ENCODE measurements at regions not wholly inside any gene's neighbourhood (a gene's known extent, or its start where the extent isn't known, plus 50 kb on each side); places are given as distances from the start of the nearest gene placed in this dataset.
"Not testable (repeated sequence)": the region's sequence is repeated elsewhere in the genome, so short reads cannot be mapped to it uniquely, and the experiment has no call there.

GRCh38 chr17:20944014-20944865, 98.6 kb downstream of the USP22 start:
- H3K4me3 ChIP-seq, result no peak overlapping the region
- intact Hi-C loops (cut with DNase I; ENCODE audit: low total_unique reads), result no loop called here
- H3K4me1 ChIP-seq, result no peaks in the 10 kb centered on the region
- H3K27me3 ChIP-seq, result no peaks in the 10 kb centered on the region
- TF ChIP-seq POLR2AphosphoS5 (IDR thresholded peaks at IDR 0.05) (peak in 2 of 3 donors; percentile 13 to 72), CTCF (IDR thresholded peaks at IDR 0.05) (peak in 5 of 7 experiments; percentile 32 to 74 (median 56)), POLR2A (IDR thresholded peaks at IDR 0.05) (no peak)
- H3K9me3 ChIP-seq, result no peaks in the 10 kb centered on the region
- WGBS, 5 donors, result 53 to 65% (median 55%) methylated on average over 12 of the region's 12 CpGs
- no peaks in the 10 kb centered on the region for H3K36me3 ChIP-seq
- DNase-seq, result peak; percentile 84 to 86
- H3K27ac ChIP-seq, result no peak overlapping the region

- H3K9me3 ChIP-seq; H3K27me3 ChIP-seq; H3K4me3 ChIP-seq; DNase-seq; H3K4me1 ChIP-seq; H3K27ac ChIP-seq; H3K36me3 ChIP-seq; intact Hi-C loops (cut with DNase I; ENCODE audit: low total_unique reads): not testable (repeated sequence)
- 92 to 98% (median 94%) methylated on average over 5 of the region's 5 CpGs for WGBS, 5 donors
Observed at GRCh38 chr17:20947708-20948107, 95.1 kb downstream of the USP22 start.

- 72 to 84% (median 77%) methylated on average over 10 of the region's 10 CpGs for WGBS, 5 donors
- no peak for TF ChIP-seq POLR2AphosphoS5 (IDR thresholded peaks at IDR 0.05)
- intact Hi-C loops (cut with DNase I; ENCODE audit: low total_unique reads), result no loop called here
- no peak for DNase-seq
- no peaks in the 10 kb centered on the region for H3K9me3 ChIP-seq
- H3K27me3 ChIP-seq, result peaks cover 0 to 8% (median 0%) of the 10 kb centered on the region in 3 donors
- H3K4me3 ChIP-seq, result no peak overlapping the region
- H3K27ac ChIP-seq, result no peak overlapping the region
- no peaks in the 10 kb centered on the region for H3K4me1 ChIP-seq
- H3K36me3 ChIP-seq, result no peaks in the 10 kb centered on the region
Observed at GRCh38 chr17:20948984-20949777, 93.6 kb downstream of the USP22 start.

Small RNA genes in the stretch of these regions (small RNA-seq; reads per million reads assigned to genes)
- gene AC087499.6 (0 reads per million in 4 donors), gene RNU6-1178P (0 reads per million in 4 donors)

Measured in stomach (tissue), 8 donors.